Inflammatory macrophage treated with lipopolysaccharide for 1 hour (primary cell): ENCODE measurements at regions not wholly inside any gene's neighbourhood (a gene's known extent, or its start where the extent isn't known, plus 50 kb on each side); places are given as distances from the start of the nearest gene placed in this dataset.

Experiments
- DNase-seq, 2 donors: peaks; one replicate each; pipeline ENCODE4 v3.0.0-alpha.2; 2020 to 2022

- no peak for DNase-seq
These were observed 95.4 kb downstream of the MRM1 start for GRCh38 chr17:36696805-36697204.

- DNase-seq: no peak
These were observed 96.6 kb downstream of the MRM1 start for GRCh38 chr17:36697903-36698530.

GRCh38 chr17:36701429-36702099 lies 100.2 kb downstream of the MRM1 start:
- DNase-seq: no peak

GRCh38 chr17:36702636-36703035 lies 101.3 kb downstream of the MRM1 start:
- DNase-seq: no peak

- DNase-seq: no peak
These were observed 102.5 kb downstream of the MRM1 start for GRCh38 chr17:36703860-36704266.

- DNase-seq: no peak
These were observed 104.0 kb downstream of the MRM1 start for GRCh38 chr17:36705283-36705795.

- DNase-seq: peak; percentile 12 to 42
These were observed 104.7 kb downstream of the MRM1 start for GRCh38 chr17:36705874-36706731.

- no peak for DNase-seq
These were observed 106.5 kb downstream of the MRM1 start for GRCh38 chr17:36707904-36708303.

- DNase-seq: no peak
These were observed 113.4 kb downstream of the MRM1 start for GRCh38 chr17:36714789-36715188.

GRCh38 chr17:36715951-36716350 lies 114.6 kb downstream of the MRM1 start:
- no peak for DNase-seq

GRCh38 chr17:36717088-36717487 lies 115.7 kb downstream of the MRM1 start:
- no peak for DNase-seq

- no peak for DNase-seq
These were observed 118.7 kb downstream of the MRM1 start for GRCh38 chr17:36720131-36720530.

- peak; percentile 60 to 62 for DNase-seq
These were observed 120.3 kb downstream of the MRM1 start for GRCh38 chr17:36721560-36722120.

GRCh38 chr17:36722121-36722902 lies 120.9 kb downstream of the MRM1 start:
- no peak for DNase-seq

- DNase-seq: no peak
These were observed 121.5 kb downstream of the MRM1 start for GRCh38 chr17:36722903-36723263.

GRCh38 chr17:36723459-36724025 lies 122.2 kb downstream of the MRM1 start:
- DNase-seq: no peak

- DNase-seq: no peak
These were observed 124.8 kb downstream of the MRM1 start for GRCh38 chr17:36726199-36726598.

- no peak for DNase-seq
These were observed 125.7 kb downstream of the MRM1 start for GRCh38 chr17:36727052-36727451.

- DNase-seq: no peak
These were observed 126.2 kb downstream of the MRM1 start for GRCh38 chr17:36727577-36727976.

GRCh38 chr17:36728030-36728991 lies 126.9 kb downstream of the MRM1 start:
- DNase-seq: no peak
